Prostate gland (tissue), 2 donors: ENCODE measurements at regions not wholly inside any gene's neighbourhood (a gene's known extent, or its start where the extent isn't known, plus 50 kb on each side); places are given as distances from the start of the nearest gene placed in this dataset.

Source experiments
- DNase-seq: peaks from one replicate; pipeline ENCODE4 v3.0.0-alpha.2; 2019; ENCODE audit warnings: low spot score
- H3K27ac ChIP-seq, 2 donors: fragments of 200-600 bp; sonication (generic); 2 replicates each; pipeline ENCODE4 v1.5.1; 2017 to 2019
- H3K27me3 ChIP-seq: fragments of 200-600 bp; sonication (generic); replicated peaks from 2 replicates; pipeline ENCODE4 v1.5.1; 2019; ENCODE audit not compliant: insufficient read depth
- H3K36me3 ChIP-seq, 2 donors: fragments of 200-600 bp; sonication (generic); 1 replicate in 1 of 2; 2 replicates in 1 of 2; pipeline versions ENCODE4 v1.5.1 to v1.8.1; 2017 to 2019
- H3K4me1 ChIP-seq: fragments of 200-600 bp; sonication (generic); replicated peaks from 2 replicates; pipeline ENCODE4 v1.5.1; 2019
- H3K4me3 ChIP-seq, 2 donors: fragments of 200-600 bp; sonication (generic); 2 replicates each; pipeline ENCODE4 v1.5.1; 2017 to 2019
- H3K9me3 ChIP-seq: fragments of 200-600 bp; sonication (generic); 2 replicates; pipeline ENCODE4 v1.5.1; 2017
- CTCF ChIP-seq, 4 experiments: fragments of 200-600 bp in 2 of 4; fragments of 450-650 bp in 2 of 4; sonication (generic) in 2 of 4; IDR thresholded peaks; 1 replicate in 3 of 4; 2 replicates in 1 of 4; pipeline ENCODE4 v1.5.1; 2016 to 2019; ENCODE audit warnings: antibody characterized with exemption in 4 of 4, mild to moderate bottlenecking in 2 of 4, moderate library complexity in 2 of 4
- POLR2A ChIP-seq: fragments of 450-650 bp; IDR thresholded peaks from one replicate; pipeline ENCODE4 v1.6.1; 2016; ENCODE audit warnings: antibody characterized with exemption, mild to moderate bottlenecking
- POLR2AphosphoS5 ChIP-seq: sonication (generic); formaldehyde crosslinking; IDR thresholded peaks from one replicate; pipeline ENCODE4 v1.6.1; 2017; ENCODE audit warnings: antibody characterized with exemption
- WGBS: methylation state at CpG from one replicate; pipeline ENCODE4 v1.1.5; 2018; 5-methylcytosine and 5-hydroxymethylcytosine counted together
- intact Hi-C: fragments of 100-400 bp; cut with DNase I; formaldehyde crosslinking; loops from one replicate; pipeline ENCODE4 v1.14.2; 2022

- WGBS = 82% methylated on average over 18 of the region's 18 CpGs
- intact Hi-C loops = no loop called here
These were observed 228.2 kb downstream of the SYK start for GRCh38 chr9:91029650-91030361.

GRCh38 chr9:91032121-91032531 is 230.5 kb downstream of the SYK start:
- no peaks in the 10 kb centered on the region for H3K36me3 ChIP-seq
- TF ChIP-seq POLR2AphosphoS5 (no peak), POLR2A (no peak)
- no peaks in the 10 kb centered on the region for H3K9me3 ChIP-seq
- intact Hi-C loops = no loop called here
- no peaks in the 10 kb centered on the region for H3K27me3 ChIP-seq
- H3K4me3 ChIP-seq = no peak overlapping the region
- no peak for DNase-seq
- H3K27ac ChIP-seq = no peak overlapping the region
- WGBS = 87% methylated on average over 7 of the region's 7 CpGs
- H3K4me1 ChIP-seq = no peaks in the 10 kb centered on the region

More at GRCh38 chr9:91029650-91030361, 228.2 kb downstream of the SYK start:
- TF ChIP-seq POLR2A (no peak), POLR2AphosphoS5 (no peak), CTCF (IDR thresholded peaks at IDR 0.05) (no peak)
- H3K9me3 ChIP-seq = no peaks in the 10 kb centered on the region
- H3K27me3 ChIP-seq = no peaks in the 10 kb centered on the region
- H3K36me3 ChIP-seq = no peaks in the 10 kb centered on the region
- no peak overlapping the region for H3K27ac ChIP-seq
- H3K4me1 ChIP-seq = no peaks in the 10 kb centered on the region
- no peak for DNase-seq
- no peak overlapping the region for H3K4me3 ChIP-seq

- intact Hi-C loops = no loop called here
- no peak for DNase-seq
- 95% methylated on average over 5 of the region's 5 CpGs for WGBS
- no peak overlapping the region for H3K27ac ChIP-seq
- H3K9me3 ChIP-seq = no peaks in the 10 kb centered on the region
- no peaks in the 10 kb centered on the region for H3K4me1 ChIP-seq
- no peak overlapping the region for H3K4me3 ChIP-seq
- TF ChIP-seq POLR2A = no peak
- TF ChIP-seq POLR2AphosphoS5 = no peak
- TF ChIP-seq CTCF (IDR thresholded peaks at IDR 0.05) = no peak
- no peaks in the 10 kb centered on the region for H3K27me3 ChIP-seq
- no peaks in the 10 kb centered on the region for H3K36me3 ChIP-seq
These were observed 231.7 kb downstream of the SYK start for GRCh38 chr9:91033270-91033669.

- WGBS = 100% methylated on average over 3 of the region's 3 CpGs
- H3K4me1 ChIP-seq = no peaks in the 10 kb centered on the region
- H3K9me3 ChIP-seq = no peaks in the 10 kb centered on the region
- H3K27ac ChIP-seq = no peak overlapping the region
- no peak for DNase-seq
- no peaks in the 10 kb centered on the region for H3K27me3 ChIP-seq
- TF ChIP-seq CTCF (IDR thresholded peaks at IDR 0.05) = no peak
- TF ChIP-seq POLR2A = no peak
- no peak for TF ChIP-seq POLR2AphosphoS5
- intact Hi-C loops = no loop called here
- H3K36me3 ChIP-seq = no peaks in the 10 kb centered on the region
- H3K4me3 ChIP-seq = no peak overlapping the region
These were observed 232.2 kb downstream of the SYK start for GRCh38 chr9:91033797-91034196.

- intact Hi-C loops = no loop called here
- Histone ChIP-seq H3K9me3 (no peaks in the 10 kb centered on the region), H3K4me3 (no peak overlapping the region), H3K27ac (no peak overlapping the region), H3K4me1 (no peaks in the 10 kb centered on the region), H3K27me3 (no peaks in the 10 kb centered on the region), H3K36me3 (no peaks in the 10 kb centered on the region)
- DNase-seq = no peak
- 90% methylated on average over 9 of the region's 9 CpGs for WGBS
- no peak for TF ChIP-seq POLR2A
- TF ChIP-seq POLR2AphosphoS5 = no peak
- TF ChIP-seq CTCF (IDR thresholded peaks at IDR 0.05) = no peak
These were observed 232.9 kb downstream of the SYK start for GRCh38 chr9:91034521-91034920.
